Eye (tissue), 1 donor: ENCODE measurements at regions not wholly inside any gene's neighbourhood (a gene's known extent, or its start where the extent isn't known, plus 50 kb on each side); places are given as distances from the start of the nearest gene placed in this dataset.
A peak's percentile ranks its signal among the peaks of the same experiment; 100 is the strongest.

Experiments used
- DNase-seq: peaks from one replicate; pipeline ENCODE4 v3.0.0-alpha.2; 2015

DNA sequence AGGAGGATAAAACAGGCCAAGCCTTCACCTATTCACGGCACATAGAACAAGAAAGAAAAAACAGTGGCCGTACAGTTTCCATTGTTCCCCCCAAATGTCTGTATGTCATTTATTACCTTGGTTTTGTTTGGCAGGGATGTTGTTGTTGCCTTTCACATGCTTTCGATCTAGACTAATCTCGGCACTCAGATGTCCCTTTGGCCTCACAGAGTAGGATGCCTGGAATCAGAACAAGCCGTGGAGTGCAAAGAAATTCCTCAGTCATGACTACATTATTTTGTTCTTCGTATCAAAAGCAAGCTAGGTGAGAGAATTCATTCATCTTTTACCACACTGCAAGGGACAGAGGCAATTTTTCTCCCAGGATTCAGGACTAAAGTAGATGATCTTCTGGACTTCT is 106.9 kb downstream of the SMIM20 start:
- peak; percentile 43 for DNase-seq

DNA sequence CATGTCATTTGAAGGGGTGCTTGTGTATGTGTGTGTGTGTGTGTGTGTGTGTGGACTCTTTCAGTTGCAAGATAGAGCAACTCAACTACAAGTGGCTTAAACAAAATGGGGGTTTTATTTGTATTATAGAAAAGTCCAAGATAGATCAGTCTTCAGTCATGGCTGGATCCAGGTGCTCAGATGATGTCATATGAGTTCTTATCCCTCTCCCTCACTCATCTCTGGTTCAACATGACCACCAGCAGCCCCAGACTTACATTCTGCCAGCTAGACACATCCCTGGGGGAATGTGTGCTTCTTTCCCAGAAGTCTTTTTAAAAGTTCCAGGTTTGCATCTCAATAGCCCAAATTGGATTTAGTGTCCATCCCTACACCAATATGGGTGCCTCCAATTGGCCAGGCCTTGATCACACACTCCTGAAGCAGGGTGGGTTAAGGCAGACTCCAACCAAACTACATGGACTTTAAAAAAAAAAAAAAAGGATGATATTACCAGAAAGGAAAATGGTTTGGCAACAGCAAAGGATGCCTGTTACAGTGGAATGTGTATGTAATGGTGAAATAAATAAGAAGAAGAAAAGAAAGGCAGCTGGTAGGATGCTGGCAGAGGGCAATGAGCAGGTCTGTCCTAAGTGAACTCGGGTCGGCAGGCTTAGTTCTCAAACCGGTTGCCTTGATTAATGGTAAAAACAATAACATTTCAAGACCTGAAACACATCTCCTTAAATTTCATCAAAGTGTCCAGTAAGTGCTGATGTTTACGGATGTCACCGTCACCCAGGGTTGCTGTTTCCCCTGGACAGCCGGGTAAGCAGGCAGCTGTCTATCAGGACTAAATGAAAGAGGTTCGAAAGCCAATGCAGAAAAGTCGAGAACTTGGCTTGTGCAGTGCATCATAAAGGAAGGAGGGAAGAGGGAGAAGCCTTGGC is 107.7 kb downstream of the SMIM20 start:
- DNase-seq, result no peak

- DNase-seq, result peak; percentile 55
Observed at GRCh38 chr4:26022346-26023202, 108.6 kb downstream of the SMIM20 start.

DNA sequence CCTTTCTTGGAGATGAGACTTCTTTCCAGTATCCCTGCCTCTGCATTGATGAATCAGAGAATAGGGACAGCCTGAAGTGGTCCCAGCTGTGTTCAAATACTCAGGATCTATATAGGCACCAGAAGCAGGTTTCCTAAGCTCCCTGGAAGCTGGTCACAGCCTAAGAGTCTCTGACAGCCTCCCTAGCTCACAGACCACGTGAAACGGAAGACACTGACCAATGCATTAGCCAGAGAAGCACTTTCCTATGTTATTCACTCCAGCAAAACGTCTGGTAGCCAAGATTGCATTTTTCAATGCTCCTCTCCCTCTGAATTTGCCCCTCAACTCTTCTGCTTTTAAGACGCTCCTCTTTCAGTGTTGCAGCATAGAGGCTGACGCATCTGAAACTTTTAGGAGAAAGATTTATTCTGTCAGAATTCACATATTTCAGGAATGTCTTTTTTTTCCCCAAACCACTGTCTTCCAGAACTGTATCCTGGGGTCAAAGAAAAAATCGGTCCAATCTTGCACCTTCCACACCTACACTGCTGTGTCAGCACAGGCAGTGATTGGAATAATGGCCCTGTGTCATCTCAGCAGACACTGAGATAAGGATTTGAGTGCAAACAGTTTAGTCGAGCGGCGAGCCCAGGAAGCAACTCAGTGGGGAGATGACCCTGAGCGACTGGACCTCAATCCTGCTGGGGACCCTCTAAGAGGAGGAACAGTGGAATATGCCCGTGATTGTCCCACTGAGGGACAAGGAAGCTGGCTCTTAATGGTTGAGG is 109.4 kb downstream of the SMIM20 start:
- no peak for DNase-seq

- DNase-seq, result no peak
Observed at GRCh38 chr4:26024079-26024478, 110.1 kb downstream of the SMIM20 start.

DNA sequence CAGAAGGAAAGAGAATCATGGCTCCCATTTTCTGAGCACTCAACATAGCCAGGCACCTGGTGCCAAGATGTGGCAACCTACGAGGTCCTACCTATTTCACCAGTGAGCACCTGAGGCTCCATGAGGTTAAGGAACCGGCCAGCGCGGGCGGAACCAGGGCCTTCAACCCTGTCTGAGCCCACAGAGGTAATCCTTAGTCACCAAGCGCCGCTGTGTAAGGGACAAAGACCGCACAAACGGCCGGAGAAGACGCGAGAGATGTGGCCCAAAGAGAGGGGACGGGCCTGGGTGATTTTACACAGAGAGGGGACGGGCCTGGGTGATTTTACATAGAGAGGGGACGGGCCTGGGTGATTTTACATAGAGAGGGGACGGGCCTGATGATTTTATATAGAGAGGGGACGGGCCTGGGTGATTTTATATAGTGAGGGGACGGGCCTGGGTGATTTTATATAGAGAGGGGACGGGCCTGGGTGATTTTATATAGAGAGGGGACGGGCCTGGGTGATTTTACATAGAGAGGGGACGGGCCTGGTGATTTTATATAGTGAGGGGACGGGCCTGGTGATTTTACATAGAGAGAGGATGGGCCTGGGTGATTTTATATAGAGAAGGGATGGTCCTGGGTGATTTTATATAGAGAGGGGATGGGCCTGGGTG is 114.2 kb downstream of the SMIM20 start:
- no peak for DNase-seq

GRCh38 chr4:26028793-26029567 is 115.0 kb downstream of the SMIM20 start:
- DNase-seq, result peak; percentile 89

DNA sequence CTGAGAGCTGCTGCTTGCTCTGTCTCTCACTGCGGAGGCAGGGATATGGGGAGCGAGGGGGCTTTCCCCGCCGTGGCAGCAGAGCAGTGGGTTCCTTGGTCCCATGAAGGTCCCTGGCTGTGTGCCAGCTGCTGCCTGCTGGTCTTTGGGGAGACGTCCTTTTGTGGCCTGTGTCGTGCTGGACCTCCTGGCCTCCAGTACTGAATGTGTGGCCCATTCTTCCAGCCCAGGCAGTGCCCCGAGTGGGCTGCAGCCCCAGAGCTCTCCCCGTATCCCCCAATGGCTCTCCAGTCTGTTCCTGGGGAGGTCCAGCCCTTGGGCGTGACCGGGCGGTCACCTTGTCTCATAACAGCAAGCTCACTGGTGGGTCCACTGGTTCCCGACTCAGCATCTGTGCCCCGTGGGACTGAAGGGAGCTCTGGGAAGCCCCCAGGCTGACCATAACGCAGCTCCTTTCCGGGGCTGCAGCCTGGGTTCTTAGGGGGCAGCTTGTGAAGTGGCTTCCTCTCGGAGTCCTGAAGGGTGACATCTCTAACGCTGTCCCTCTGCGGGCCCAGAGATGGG is 115.6 kb downstream of the SMIM20 start:
- no peak for DNase-seq

GRCh38 chr4:26030260-26030667 is 116.2 kb downstream of the SMIM20 start:
- DNase-seq, result no peak

GRCh38 chr4:26030780-26031179 is 116.8 kb downstream of the SMIM20 start:
- no peak for DNase-seq

- no peak for DNase-seq
Observed at GRCh38 chr4:26031704-26032103, 117.7 kb downstream of the SMIM20 start.

DNA sequence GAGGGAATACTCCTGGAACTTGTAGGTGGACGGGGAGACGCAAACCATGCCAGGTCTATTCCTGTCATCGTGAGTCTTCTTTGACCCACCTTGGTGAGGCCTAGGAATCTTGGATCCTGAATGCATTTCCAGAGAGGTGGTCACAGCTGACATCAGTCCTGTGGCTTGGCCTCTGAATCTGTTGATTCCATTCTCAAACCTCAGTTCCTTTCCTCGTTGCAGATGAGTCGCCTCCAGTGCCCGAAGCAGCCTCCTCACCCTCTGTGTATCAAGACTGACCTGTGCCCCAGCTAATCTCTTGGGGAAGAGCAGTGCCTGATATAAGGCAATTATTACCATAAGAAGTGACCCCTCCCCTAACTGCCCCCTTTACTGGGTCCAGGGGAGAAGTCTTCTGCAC is 118.1 kb downstream of the SMIM20 start:
- DNase-seq, result no peak

- peak; percentile 81 for DNase-seq
Observed at GRCh38 chr4:26032630-26033317, 118.8 kb downstream of the SMIM20 start.

DNA sequence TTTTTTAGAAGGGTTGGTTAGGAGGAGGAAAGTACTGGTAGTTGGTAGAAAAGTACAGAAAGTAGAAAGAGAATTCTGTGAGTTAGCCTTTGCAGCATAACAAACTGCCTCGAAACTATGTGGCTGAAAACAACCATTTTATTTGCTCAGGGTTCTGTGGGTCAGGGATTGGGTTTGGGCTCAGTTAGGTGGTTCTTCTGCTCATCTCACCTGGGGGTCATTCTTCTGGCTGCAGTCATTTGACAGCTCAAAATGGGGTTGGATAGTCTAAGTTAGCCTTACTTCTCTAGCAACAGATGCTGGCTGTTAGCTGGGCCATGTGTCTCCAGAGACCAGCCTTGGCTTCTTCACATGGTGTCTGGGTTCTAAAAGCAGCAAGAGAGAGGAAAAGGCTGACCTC is 119.4 kb downstream of the SMIM20 start:
- DNase-seq, result no peak

DNA sequence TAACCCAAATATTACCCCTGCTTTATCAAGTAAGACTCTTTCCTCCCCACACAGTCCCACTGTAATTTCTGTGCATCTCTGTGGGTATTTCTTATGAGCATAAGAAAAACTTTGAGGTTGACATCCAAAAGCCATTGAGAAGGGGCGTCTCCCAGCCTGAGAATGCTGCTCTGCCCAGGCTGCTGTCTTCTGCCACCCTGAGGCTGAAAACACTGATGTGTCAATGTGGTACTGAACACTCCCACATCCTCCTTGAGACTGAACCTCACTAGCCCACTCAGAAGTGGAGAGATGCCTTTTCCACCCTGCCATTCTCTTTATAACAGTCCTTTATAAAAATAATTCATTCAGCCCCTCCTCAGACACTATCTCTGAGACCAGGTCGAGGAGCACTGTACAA is 120.8 kb downstream of the SMIM20 start:
- no peak for DNase-seq

DNA sequence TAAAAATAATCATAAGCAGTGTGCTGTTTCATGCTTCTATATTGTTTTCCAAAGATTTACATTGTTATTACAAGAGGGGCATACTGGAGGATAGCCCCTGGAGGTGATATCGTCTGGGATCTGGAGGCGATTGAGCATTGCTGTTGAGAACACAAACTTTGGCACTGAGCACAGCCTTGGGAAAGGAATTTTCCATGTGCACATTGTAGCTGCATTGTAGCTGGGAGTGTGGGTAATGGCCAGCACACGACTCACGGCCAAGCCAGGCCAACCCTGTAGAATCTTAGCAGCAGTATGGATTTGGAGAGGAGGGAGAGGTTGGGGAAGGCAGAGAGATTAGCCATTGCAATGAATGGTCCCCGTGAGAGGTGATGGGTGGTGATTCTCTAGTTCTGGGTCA is 121.9 kb downstream of the SMIM20 start:
- DNase-seq, result no peak

DNA sequence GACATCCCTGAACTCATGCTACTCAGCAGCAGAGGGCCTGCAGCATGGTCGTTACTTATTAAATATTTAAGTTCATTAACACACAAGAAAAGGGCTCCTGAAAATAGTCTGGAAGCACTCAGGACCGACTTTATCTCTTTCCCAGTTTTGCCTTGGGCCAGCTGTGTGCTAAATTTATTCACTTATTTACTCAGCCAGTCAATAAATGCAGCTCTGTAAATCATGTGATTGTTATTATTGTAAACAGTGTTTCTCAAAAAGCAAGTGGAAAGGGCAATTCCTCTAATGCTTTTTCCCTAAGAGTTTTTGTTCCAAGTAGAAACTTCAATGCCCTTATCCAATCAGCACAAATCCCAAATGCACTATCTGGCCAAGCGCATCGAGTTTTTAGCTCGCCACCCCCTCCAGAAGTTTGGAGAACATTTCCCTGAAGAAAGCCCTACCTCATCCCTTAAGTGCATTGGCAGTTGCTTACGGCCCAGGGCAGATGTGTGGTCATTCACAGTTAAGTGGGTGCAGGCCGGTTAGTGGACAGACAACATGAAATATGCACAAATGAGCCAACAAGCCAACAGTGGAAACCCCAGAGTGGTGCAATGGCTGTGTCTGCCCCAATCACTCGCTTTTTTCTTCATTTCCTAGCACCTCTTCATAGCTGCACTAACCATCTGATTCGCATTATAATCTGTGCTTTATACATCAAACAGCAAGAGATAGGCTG is 125.8 kb downstream of the SMIM20 start:
- no peak for DNase-seq

DNA sequence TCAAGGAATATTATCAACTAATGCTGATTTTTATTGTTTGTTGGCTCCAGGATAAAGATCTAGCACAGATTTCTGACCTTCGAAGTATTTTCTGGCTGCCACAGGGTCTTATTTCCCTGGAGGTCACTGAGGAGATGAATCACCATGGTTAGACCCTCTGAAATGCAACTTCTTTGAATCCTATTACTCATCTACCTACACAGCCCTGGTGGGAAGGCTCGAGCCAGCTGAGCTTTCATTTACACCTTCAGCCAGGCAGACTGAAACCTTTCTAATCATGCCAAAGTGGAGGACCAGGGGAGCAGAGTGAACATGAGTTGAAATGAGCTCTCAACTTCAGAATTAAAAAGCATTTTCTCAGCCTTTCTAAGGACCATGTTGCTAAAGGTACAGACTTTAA is 130.5 kb downstream of the SMIM20 start:
- DNase-seq, result no peak

GRCh38 chr4:26044983-26045382 is 131.0 kb downstream of the SMIM20 start:
- DNase-seq, result no peak

DNA sequence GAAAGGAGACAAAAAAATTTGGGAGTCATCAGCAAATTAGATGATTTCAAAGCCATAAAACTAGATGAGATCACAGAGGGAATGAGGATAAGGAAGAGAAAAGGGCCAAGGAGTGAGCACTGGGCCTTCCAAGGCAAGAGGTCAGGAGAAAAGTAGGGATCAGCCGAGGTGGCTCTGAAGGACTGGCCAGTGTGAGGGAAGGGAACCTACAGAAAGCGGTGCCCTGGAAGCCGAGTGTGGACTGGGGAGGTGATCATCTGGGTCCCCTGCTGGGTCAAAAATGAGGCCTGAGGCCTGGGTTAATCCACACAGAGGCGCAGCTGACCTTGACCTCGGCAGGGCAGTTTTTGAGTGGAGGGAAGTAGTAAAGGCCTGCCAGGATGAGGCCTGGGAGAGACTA is 133.8 kb downstream of the SMIM20 start:
- DNase-seq, result no peak
